CD4-positive, alpha-beta memory T cell (primary cell): ENCODE measurements at regions not wholly inside any gene's neighbourhood (a gene's known extent, or its start where the extent isn't known, plus 50 kb on each side); places are given as distances from the start of the nearest gene placed in this dataset.

Experiments
- CTCF ChIA-PET: fragments of 350-600 bp; sonication (Branson Sonifier 250); formaldehyde crosslinking; loops from one replicate; lab custom pipeline; 2021; ENCODE audit warnings: inconsistent platforms; ENCODE audit not compliant: partially characterized antibody; lab: Charles Lee
- POLR2A ChIA-PET: fragments of 350-600 bp; sonication (Branson Sonifier 250); formaldehyde crosslinking; loops from one replicate; lab custom pipeline; 2021; ENCODE audit not compliant: partially characterized antibody; lab: Charles Lee
- DNase-seq, 5 donors: peaks; one replicate each; pipeline versions ENCODE4 v3.0.0 to v3.0.0-alpha.2; 2020 to 2022; ENCODE audit warnings: mixed read lengths in 1 of 5
- H3K27ac ChIP-seq: one replicate; pipeline ENCODE4 v1.7.0; 2013; ENCODE audit warnings: low read depth, low read length
- H3K27me3 ChIP-seq: 2 replicates; pipeline ENCODE4 v1.7.0; 2013; ENCODE audit warnings: mild to moderate bottlenecking, low read length, moderate library complexity; ENCODE audit not compliant: insufficient read depth
- H3K36me3 ChIP-seq: 2 replicates; pipeline ENCODE4 v1.7.0; 2013; ENCODE audit warnings: mild to moderate bottlenecking, low read length, moderate library complexity; ENCODE audit not compliant: insufficient read depth
- H3K4me1 ChIP-seq: 2 replicates; pipeline ENCODE4 v1.7.0; 2013; ENCODE audit warnings: mild to moderate bottlenecking, low read length, moderate library complexity; ENCODE audit not compliant: insufficient read depth
- H3K4me3 ChIP-seq, 2 donors: one replicate each; pipeline ENCODE4 v1.7.0; 2013; ENCODE audit warnings: low read length in 2 of 2, mild to moderate bottlenecking in 1 of 2
- H3K9me3 ChIP-seq, 2 donors: one replicate each; pipeline ENCODE4 v1.7.0; 2013; ENCODE audit warnings: low read length in 2 of 2, control low read depth in 1 of 2; ENCODE audit not compliant: control insufficient read depth in 1 of 2
- H3K27ac Mint-ChIP-seq, 7 donors: one replicate each; pipeline ENCODE4 v1.8.0; 2020 to 2021; ENCODE audit warnings: mixed read lengths in 7 of 7, mild to moderate bottlenecking in 6 of 7, inconsistent platforms in 3 of 7, moderate library complexity in 3 of 7
- H3K27me3 Mint-ChIP-seq, 2 donors: one replicate each; pipeline ENCODE4 v1.8.0; 2020 to 2021; ENCODE audit warnings: mixed read lengths in 2 of 2
- H3K36me3 Mint-ChIP-seq, 2 donors: one replicate each; pipeline ENCODE4 v1.8.0; 2020 to 2021; ENCODE audit warnings: mixed read lengths in 2 of 2, inconsistent platforms in 1 of 2, mild to moderate bottlenecking in 1 of 2
- H3K4me1 Mint-ChIP-seq, 4 donors: one replicate each; pipeline ENCODE4 v1.8.0; 2020 to 2021; ENCODE audit warnings: mixed read lengths in 4 of 4, mild to moderate bottlenecking in 1 of 4
- H3K4me3 Mint-ChIP-seq, 8 donors: one replicate each; pipeline ENCODE4 v1.8.0; 2020 to 2021; ENCODE audit warnings: mixed read lengths in 8 of 8, mild to moderate bottlenecking in 7 of 8, moderate library complexity in 6 of 8, inconsistent platforms in 3 of 8
- H3K9me3 Mint-ChIP-seq, 8 donors: one replicate each; pipeline ENCODE4 v1.8.0; 2020 to 2021; ENCODE audit warnings: mixed read lengths in 8 of 8, mild to moderate bottlenecking in 5 of 8, inconsistent platforms in 3 of 8, moderate library complexity in 1 of 8
- intact Hi-C: fragments of 100-400 bp; cut with micrococcal nuclease; formaldehyde crosslinking; loops from one replicate; pipeline ENCODE4 v1.15.1; 2023

DNA sequence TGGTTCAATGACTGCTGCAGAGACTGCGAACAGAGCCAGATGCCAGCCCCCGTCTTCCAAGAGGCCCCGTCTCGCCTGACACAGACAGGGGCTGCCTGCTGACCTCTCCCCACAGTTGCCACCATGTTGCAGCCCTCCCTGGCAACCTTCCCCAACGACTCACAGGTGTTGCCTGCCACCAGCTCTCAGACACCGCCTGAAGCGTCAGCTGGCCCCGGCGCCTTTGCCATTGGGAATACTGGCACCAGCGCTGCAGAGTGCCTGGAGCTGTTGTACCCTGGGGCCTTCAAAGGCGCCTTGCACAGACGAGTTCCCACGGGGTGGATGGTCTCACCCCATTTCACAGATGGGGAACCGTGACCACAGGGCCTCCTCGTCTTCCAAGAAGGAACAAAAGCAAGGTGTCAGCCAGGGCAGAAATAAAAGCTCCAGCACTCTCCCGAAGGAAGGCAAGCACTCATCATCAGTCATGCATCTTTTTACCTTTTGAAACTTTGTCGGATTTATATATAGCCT is 167.0 kb downstream of the ADSS2 start:
- Mint-ChIP-seq H3K27ac (no peak overlapping the region), H3K27me3 (peaks cover 2 to 6% of the 10 kb centered on the region in 2 donors), H3K36me3 (no peaks in the 10 kb centered on the region), H3K4me1 (no peaks in the 10 kb centered on the region), H3K4me3 (no peak overlapping the region), H3K9me3 (peaks cover 0 to 11% (median 4%) of the 10 kb centered on the region in 8 donors)
- DNase-seq, result no peak
- H3K4me1 ChIP-seq, result no peaks in the 10 kb centered on the region
- no peaks in the 10 kb centered on the region for H3K27me3 ChIP-seq
- no peaks in the 10 kb centered on the region for H3K36me3 ChIP-seq
- POLR2A ChIA-PET, result no interaction called here
- CTCF ChIA-PET, result no interaction called here
- no peaks in the 10 kb centered on the region for H3K9me3 ChIP-seq
- H3K27ac ChIP-seq, result no peak overlapping the region
- intact Hi-C loops, result no loop called here
- no peak overlapping the region for H3K4me3 ChIP-seq

DNA sequence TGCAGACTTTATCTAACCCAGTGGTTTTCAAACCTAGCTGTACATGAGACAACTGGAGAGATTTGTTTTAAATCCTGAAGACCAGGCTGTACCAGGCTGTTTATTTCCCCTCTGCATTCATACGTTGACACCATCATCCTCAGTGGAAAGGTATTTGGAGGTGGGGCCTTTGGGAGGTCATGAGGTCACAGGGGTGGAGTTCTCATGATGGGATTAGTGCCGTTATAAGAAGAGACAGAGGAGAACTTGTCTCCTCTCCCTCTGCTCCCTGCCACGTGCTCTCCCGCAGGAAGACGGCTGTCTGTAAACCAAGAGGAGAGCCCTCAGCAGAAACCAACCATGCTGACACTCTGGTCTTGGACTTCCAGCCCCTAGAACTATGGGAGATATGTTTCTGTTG is 165.4 kb downstream of the ADSS2 start:
- no peak overlapping the region for H3K27ac Mint-ChIP-seq
- no peak overlapping the region for H3K27ac ChIP-seq
- POLR2A ChIA-PET, result no interaction called here
- H3K27me3 ChIP-seq, result no peaks in the 10 kb centered on the region
- H3K4me3 ChIP-seq, result no peak overlapping the region
- intact Hi-C loops, result no loop called here
- no peaks in the 10 kb centered on the region for H3K9me3 ChIP-seq
- peaks cover 0 to 8% (median 5%) of the 10 kb centered on the region in 4 donors for H3K4me1 Mint-ChIP-seq
- CTCF ChIA-PET, result interaction anchor here (1.0 to 1.7 kb wide), 2 partner anchors 13 kb away, joined by 3 to 6 read pairs; no protein-coding TSS in a partner anchor
- DNase-seq, result no peak
- peaks cover 0 to 11% (median 4%) of the 10 kb centered on the region in 8 donors for H3K9me3 Mint-ChIP-seq
- no peaks in the 10 kb centered on the region for H3K36me3 Mint-ChIP-seq
- no peaks in the 10 kb centered on the region for H3K4me1 ChIP-seq
- H3K27me3 Mint-ChIP-seq, result peaks cover 4 to 7% of the 10 kb centered on the region in 2 donors
- no peaks in the 10 kb centered on the region for H3K36me3 ChIP-seq
- H3K4me3 Mint-ChIP-seq, result no peak overlapping the region

DNA sequence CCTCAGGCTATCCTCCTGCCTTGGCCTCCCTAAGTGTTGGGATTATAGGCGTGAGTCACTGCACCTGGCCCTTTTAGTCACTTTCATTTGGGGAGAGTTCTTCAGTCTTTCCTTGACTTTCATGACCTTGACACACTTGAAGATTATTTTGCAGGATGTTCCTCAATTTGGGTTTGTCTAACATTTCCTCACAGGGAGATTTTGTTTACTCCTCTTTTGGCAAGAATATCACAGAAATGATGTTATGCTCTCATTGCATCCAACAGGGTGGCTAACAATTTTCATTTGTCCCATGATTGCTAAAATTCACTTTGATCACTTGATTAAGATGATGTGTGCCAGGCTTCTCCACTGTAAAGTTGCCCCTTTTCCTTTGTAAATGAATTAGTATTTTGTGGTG is 164.0 kb downstream of the ADSS2 start:
- Mint-ChIP-seq H3K27me3 (peaks cover 6 to 9% of the 10 kb centered on the region in 2 donors), H3K36me3 (no peaks in the 10 kb centered on the region), H3K27ac (no peak overlapping the region), H3K9me3 (peaks cover 0 to 11% (median 4%) of the 10 kb centered on the region in 8 donors), H3K4me3 (no peak overlapping the region), H3K4me1 (peaks cover 0 to 11% (median 6%) of the 10 kb centered on the region in 4 donors)
- Histone ChIP-seq H3K4me1 (no peaks in the 10 kb centered on the region), H3K27ac (no peak overlapping the region), H3K9me3 (no peaks in the 10 kb centered on the region), H3K36me3 (no peaks in the 10 kb centered on the region), H3K4me3 (no peak overlapping the region), H3K27me3 (no peaks in the 10 kb centered on the region)
- DNase-seq, result no peak
- intact Hi-C loops, result no loop called here
- ChIA-PET POLR2A (interaction anchor here (0.7 kb wide), 1 partner anchor 10 kb away, joined by 3 read pairs; no protein-coding TSS in a partner anchor), CTCF (interaction anchor here (3.4 kb wide), 1 partner anchor 11 kb away, joined by 31 read pairs; no protein-coding TSS in a partner anchor)

DNA sequence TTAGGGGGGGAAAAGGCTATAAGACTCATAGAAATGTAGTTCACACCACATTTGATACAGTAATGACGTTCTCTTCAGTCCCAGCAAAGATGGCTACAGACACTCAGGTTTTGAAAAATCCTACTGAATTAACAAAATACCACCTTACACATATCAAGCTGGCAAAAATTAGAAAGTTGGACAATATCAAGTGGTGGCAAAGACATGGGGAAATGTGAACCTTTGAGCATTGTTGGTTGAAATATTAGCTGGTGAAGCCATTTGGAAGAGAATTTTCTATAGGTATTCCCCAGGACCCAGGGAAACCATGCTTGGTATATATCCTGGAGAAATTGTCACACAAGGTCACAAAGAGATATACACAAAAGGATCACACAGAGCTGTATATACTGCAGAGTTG is 163.0 kb downstream of the ADSS2 start:
- Histone ChIP-seq H3K36me3 (no peaks in the 10 kb centered on the region), H3K4me1 (no peaks in the 10 kb centered on the region), H3K27ac (no peak overlapping the region), H3K4me3 (no peak overlapping the region), H3K27me3 (no peaks in the 10 kb centered on the region), H3K9me3 (no peaks in the 10 kb centered on the region)
- Mint-ChIP-seq H3K4me3 (no peak overlapping the region), H3K4me1 (peaks cover 0 to 11% (median 6%) of the 10 kb centered on the region in 4 donors), H3K27ac (no peak overlapping the region), H3K36me3 (no peaks in the 10 kb centered on the region), H3K27me3 (peaks cover 6 to 9% of the 10 kb centered on the region in 2 donors), H3K9me3 (peaks cover 0 to 11% (median 4%) of the 10 kb centered on the region in 8 donors)
- intact Hi-C loops, result no loop called here
- POLR2A ChIA-PET, result interaction anchor here (0.7 kb wide), 1 partner anchor 9 kb away, joined by 3 read pairs; no protein-coding TSS in a partner anchor
- CTCF ChIA-PET, result interaction anchor here (1.4 to 3.4 kb wide), 2 partner anchors 10 to 11 kb away, joined by 3 to 31 read pairs; no protein-coding TSS in a partner anchor
- no peak for DNase-seq

DNA sequence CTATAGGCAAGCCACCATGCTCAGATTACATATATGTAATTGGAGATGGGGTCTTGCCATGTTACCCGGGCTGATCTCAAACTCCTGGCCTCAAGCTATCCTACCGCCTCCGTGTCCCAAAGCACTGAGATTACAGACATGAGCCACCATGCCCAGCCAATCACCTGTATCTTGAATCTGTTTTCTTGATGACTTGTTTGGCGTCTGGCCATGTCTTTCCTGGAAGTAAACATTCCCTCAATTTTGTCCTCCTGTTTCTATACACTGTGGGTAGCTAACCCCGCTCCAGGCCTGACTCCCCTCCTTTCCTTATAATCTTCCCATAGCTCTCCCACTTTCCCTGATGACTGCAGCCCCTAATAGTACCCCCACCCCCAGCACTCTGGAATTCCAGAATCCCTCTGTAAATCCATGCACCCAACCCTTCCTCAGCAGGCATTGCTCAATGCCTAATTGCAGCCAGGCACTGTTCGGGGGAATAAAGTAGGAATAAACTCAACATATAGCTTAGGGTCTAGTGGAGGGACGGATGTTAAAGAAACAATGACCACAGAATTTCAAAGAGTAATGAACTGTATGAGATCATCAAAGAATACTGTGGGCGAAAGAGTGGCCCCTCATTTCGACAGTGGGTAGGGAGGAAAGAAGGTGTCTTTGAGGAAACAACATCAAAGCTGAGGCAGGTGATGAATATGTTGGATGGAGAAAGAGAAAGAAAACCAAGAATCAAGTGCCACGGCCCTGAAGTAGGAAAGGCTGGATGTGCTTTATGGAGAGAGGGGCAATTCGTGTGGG is 161.5 kb downstream of the ADSS2 start:
- Mint-ChIP-seq H3K36me3 (no peaks in the 10 kb centered on the region), H3K9me3 (peaks cover 0 to 11% (median 4%) of the 10 kb centered on the region in 8 donors), H3K27me3 (peaks cover 6 to 9% of the 10 kb centered on the region in 2 donors), H3K4me3 (peak overlapping the region in 1 of 8 donors; percentile 26), H3K4me1 (peaks cover 0 to 11% (median 6%) of the 10 kb centered on the region in 4 donors), H3K27ac (no peak overlapping the region)
- Histone ChIP-seq H3K36me3 (no peaks in the 10 kb centered on the region), H3K27me3 (no peaks in the 10 kb centered on the region), H3K27ac (no peak overlapping the region), H3K4me3 (no peak overlapping the region), H3K4me1 (no peaks in the 10 kb centered on the region), H3K9me3 (no peaks in the 10 kb centered on the region)
- ChIA-PET POLR2A (no interaction called here), CTCF (interaction anchor here (3.4 kb wide), 1 partner anchor 9 kb away, joined by 31 read pairs; no protein-coding TSS in a partner anchor)
- intact Hi-C loops, result no loop called here
- no peak for DNase-seq

DNA sequence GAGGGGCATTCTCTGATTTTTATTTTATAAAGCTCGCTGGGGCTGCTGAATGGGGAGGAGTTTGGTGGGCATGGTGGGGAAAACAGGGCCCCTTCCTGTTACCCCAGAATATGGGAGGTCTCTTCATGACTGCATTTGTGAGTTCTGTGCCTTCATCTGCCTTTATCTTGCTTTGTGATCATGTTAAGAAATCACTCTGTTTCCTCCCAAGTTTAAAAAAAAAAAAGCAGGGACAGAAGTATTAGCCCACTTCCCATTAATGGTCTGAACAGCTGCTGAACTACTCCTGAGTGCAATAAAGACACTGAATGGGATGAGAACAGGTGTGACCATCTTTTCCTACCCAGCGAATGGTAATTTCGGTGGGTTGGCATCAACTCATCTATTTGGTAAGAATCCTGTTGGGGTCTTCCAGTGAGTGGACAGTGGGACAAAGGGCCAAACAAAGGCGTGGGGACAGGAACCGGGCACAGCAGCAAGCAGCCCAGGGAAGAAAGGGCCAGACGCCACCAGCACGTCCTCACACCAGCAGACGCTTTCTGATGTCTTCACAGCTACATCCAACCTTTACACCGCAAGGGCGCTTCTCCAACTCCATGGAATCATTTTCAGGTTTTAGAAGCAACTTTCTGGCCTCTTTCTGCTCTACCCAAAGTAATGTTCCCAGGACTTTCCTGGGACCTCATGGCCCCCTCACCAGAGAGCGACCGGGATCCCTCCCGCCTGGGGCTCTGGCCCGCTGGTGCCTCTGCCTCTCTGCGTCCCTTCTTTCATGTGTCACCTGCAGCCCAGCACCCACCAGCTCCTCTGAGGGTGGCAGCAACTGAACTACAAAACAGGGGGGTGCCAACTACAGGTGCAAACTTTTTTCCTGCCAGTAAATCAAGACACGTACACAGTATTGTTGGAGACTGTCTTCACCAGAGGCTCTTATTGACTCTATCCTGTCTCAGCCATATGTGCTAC is 160.2 kb downstream of the ADSS2 start:
- CTCF ChIA-PET, result no interaction called here
- peaks cover 6 to 9% of the 10 kb centered on the region in 2 donors for H3K27me3 Mint-ChIP-seq
- no peak overlapping the region for H3K27ac Mint-ChIP-seq
- Histone ChIP-seq H3K4me3 (no peak overlapping the region), H3K9me3 (no peaks in the 10 kb centered on the region), H3K36me3 (no peaks in the 10 kb centered on the region), H3K27me3 (no peaks in the 10 kb centered on the region), H3K27ac (no peak overlapping the region), H3K4me1 (no peaks in the 10 kb centered on the region)
- POLR2A ChIA-PET, result no interaction called here
- DNase-seq, result no peak
- intact Hi-C loops, result no loop called here
- no peak overlapping the region for H3K4me3 Mint-ChIP-seq
- peaks cover 0 to 11% (median 6%) of the 10 kb centered on the region in 4 donors for H3K4me1 Mint-ChIP-seq
- H3K9me3 Mint-ChIP-seq, result peaks cover 0 to 11% (median 4%) of the 10 kb centered on the region in 8 donors
- no peaks in the 10 kb centered on the region for H3K36me3 Mint-ChIP-seq
